HEK293 (cell line): ENCODE measurements at regions not wholly inside any gene's neighbourhood (a gene's known extent, or its start where the extent isn't known, plus 50 kb on each side); places are given as distances from the start of the nearest gene placed in this dataset.

Experiments
- CTCF ChIA-PET: fragments of 350-600 bp; formaldehyde crosslinking; extraction: SDS; loops from one replicate; lab custom pipeline; 2021; ENCODE audit warnings: antibody characterized with exemption; lab: Yijun Ruan, JAX
- POLR2A ChIA-PET: fragments of 300-600 bp; formaldehyde crosslinking; extraction: SDS; loops from one replicate; lab custom pipeline; 2020; ENCODE audit warnings: antibody characterized with exemption, inconsistent platforms; lab: Yijun Ruan, JAX
- H3K27ac ChIP-seq: fragments of 200-500 bp; sonication (Bioruptor generic); 2 replicates; pipeline ENCODE4 v1.5.1; 2014; ENCODE audit warnings: low read depth, low read length, control low read depth, inconsistent platforms; ENCODE audit errors: extremely low read depth
- H3K36me3 ChIP-seq, 2 experiments: fragments of 200-500 bp in 1 of 2; sonication (Bioruptor generic) in 1 of 2; 1 replicate in 1 of 2; 2 replicates in 1 of 2; pipeline ENCODE4 v1.5.1; 2014 to 2017; ENCODE audit warnings: inconsistent platforms in 2 of 2, low read length in 2 of 2; ENCODE audit not compliant: control insufficient read depth in 2 of 2, insufficient read depth in 1 of 2
- H3K4me1 ChIP-seq: fragments of 200-500 bp; sonication (Bioruptor generic); 2 replicates; pipeline ENCODE4 v1.5.1; 2014; ENCODE audit warnings: mild to moderate bottlenecking, low read length, inconsistent platforms; ENCODE audit not compliant: control insufficient read depth, insufficient read depth
- H3K4me3 ChIP-seq: 2 replicates; pipeline ENCODE4 v1.5.1; 2011; ENCODE audit warnings: low read depth, mild to moderate bottlenecking, control low read depth, low read length, moderate library complexity
- H3K9me3 ChIP-seq: fragments of 200-500 bp; sonication (Bioruptor generic); 2 replicates; pipeline ENCODE4 v1.5.1; 2014; ENCODE audit warnings: low read depth, low read length, inconsistent platforms; ENCODE audit not compliant: control insufficient read depth, insufficient read depth
- GLI2 ChIP-seq: fragments of 450-650 bp; formaldehyde crosslinking; IDR thresholded peaks from 2 replicates; pipeline ENCODE4; 2017; ENCODE audit warnings: missing biosample characterization, missing genetic modification characterization, low read depth, borderline replicate concordance
- GLI4 ChIP-seq: fragments of 450-650 bp; formaldehyde crosslinking; IDR thresholded peaks from 2 replicates; pipeline ENCODE4 v1.5.1; 2016; ENCODE audit warnings: missing biosample characterization, missing genetic modification characterization
- KLF9 ChIP-seq: fragments of 450-650 bp; formaldehyde crosslinking; IDR thresholded peaks from 2 replicates; pipeline ENCODE4 v1.5.1; 2016; ENCODE audit warnings: missing biosample characterization, missing genetic modification characterization, low read depth
- PRDM2 ChIP-seq: fragments of 450-650 bp; formaldehyde crosslinking; IDR thresholded peaks from 2 replicates; pipeline ENCODE4 v1.5.1; 2016; ENCODE audit warnings: missing biosample characterization, missing genetic modification characterization, borderline replicate concordance
- SP7 ChIP-seq: fragments of 450-650 bp; formaldehyde crosslinking; IDR thresholded peaks from 2 replicates; pipeline ENCODE4 v1.5.1; 2016; ENCODE audit warnings: missing biosample characterization, missing genetic modification characterization
- ZBTB17 ChIP-seq: fragments of 450-650 bp; formaldehyde crosslinking; IDR thresholded peaks from 2 replicates; pipeline ENCODE4 v1.5.1; 2016; ENCODE audit warnings: missing biosample characterization, missing genetic modification characterization
- ZIC2 ChIP-seq: fragments of 450-650 bp; formaldehyde crosslinking; IDR thresholded peaks from 2 replicates; pipeline ENCODE4 v1.5.1; 2016; ENCODE audit warnings: missing biosample characterization, missing genetic modification characterization
- ZNF10 ChIP-seq: fragments of 450-650 bp; formaldehyde crosslinking; IDR thresholded peaks from 2 replicates; pipeline ENCODE4 v1.5.1; 2017; ENCODE audit warnings: missing biosample characterization, missing genetic modification characterization
- ZNF140 ChIP-seq: fragments of 450-650 bp; formaldehyde crosslinking; IDR thresholded peaks from 2 replicates; pipeline ENCODE4 v1.5.1; 2016; ENCODE audit warnings: missing biosample characterization, missing genetic modification characterization
- ZNF366 ChIP-seq: fragments of 450-650 bp; formaldehyde crosslinking; conservative IDR thresholded peaks from 2 replicates; pipeline ENCODE4 v1.5.1; 2016; ENCODE audit warnings: missing biosample characterization, missing genetic modification characterization
- ZNF48 ChIP-seq: fragments of 450-650 bp; formaldehyde crosslinking; IDR thresholded peaks from 2 replicates; pipeline ENCODE4 v1.5.1; 2016; ENCODE audit warnings: missing biosample characterization, missing genetic modification characterization
- ZNF514 ChIP-seq: fragments of 450-650 bp; formaldehyde crosslinking; IDR thresholded peaks from 2 replicates; pipeline ENCODE4 v1.5.1; 2016; ENCODE audit warnings: missing biosample characterization, missing genetic modification characterization
- ZNF549 ChIP-seq: fragments of 450-650 bp; IDR thresholded peaks from 2 replicates; pipeline ENCODE4 v1.5.1; 2018; ENCODE audit warnings: missing biosample characterization, missing genetic modification characterization, mild to moderate bottlenecking, inconsistent platforms, moderate library complexity
- ZNF561 ChIP-seq: fragments of 450-650 bp; IDR thresholded peaks from 2 replicates; pipeline ENCODE4 v1.5.1; 2018; ENCODE audit warnings: missing biosample characterization, missing genetic modification characterization, borderline replicate concordance
- ZNF692 ChIP-seq: fragments of 450-650 bp; formaldehyde crosslinking; IDR thresholded peaks from 2 replicates; pipeline ENCODE4 v1.5.1; 2016; ENCODE audit warnings: missing biosample characterization, missing genetic modification characterization
- ZNF777 ChIP-seq: fragments of 450-650 bp; formaldehyde crosslinking; IDR thresholded peaks from 2 replicates; pipeline ENCODE4 v1.5.1; 2017; ENCODE audit warnings: missing biosample characterization, missing genetic modification characterization, borderline replicate concordance
- ZNF785 ChIP-seq: fragments of 450-650 bp; formaldehyde crosslinking; IDR thresholded peaks from 2 replicates; pipeline ENCODE4 v1.5.1; 2016; ENCODE audit warnings: missing biosample characterization, missing genetic modification characterization
- ZNF830 ChIP-seq: fragments of 450-650 bp; IDR thresholded peaks from 2 replicates; pipeline ENCODE4 v1.5.0; 2018; ENCODE audit warnings: missing biosample characterization, missing genetic modification characterization, low read depth, mild to moderate bottlenecking, moderate library complexity
- ZNF837 ChIP-seq: fragments of 450-650 bp; formaldehyde crosslinking; IDR thresholded peaks from 2 replicates; pipeline ENCODE4 v1.5.1; 2016; ENCODE audit warnings: missing biosample characterization, missing genetic modification characterization
- ZSCAN18 ChIP-seq: fragments of 450-650 bp; formaldehyde crosslinking; IDR thresholded peaks from 2 replicates; pipeline ENCODE4 v1.5.1; 2016; ENCODE audit warnings: missing biosample characterization, missing genetic modification characterization

- H3K36me3 ChIP-seq = no peaks in the 10 kb centered on the region
- no peak overlapping the region for H3K27ac ChIP-seq
- ChIA-PET POLR2A (no interaction called here), CTCF (no interaction called here)
- H3K9me3 ChIP-seq = no peaks in the 10 kb centered on the region
- H3K4me3 ChIP-seq = no peak overlapping the region
- no peaks in the 10 kb centered on the region for H3K4me1 ChIP-seq
- no peak for TF ChIP-seq ZNF140 (tag by site-specific recombination)
These were observed 365.4 kb upstream of the C16orf82 start for GRCh38 chr16:26701243-26701886.

- no peak for TF ChIP-seq GLI2 (tag by site-specific recombination)
- no peak for TF ChIP-seq GLI4 (tag by site-specific recombination)
- no peak for TF ChIP-seq ZIC2
- no peak for TF ChIP-seq ZNF830 (tag by site-specific recombination)
- TF ChIP-seq ZNF549 = no peak
- no peak for TF ChIP-seq ZNF514 (tag by site-specific recombination)
- TF ChIP-seq ZNF561 (tag by site-specific recombination) = no peak
- no peak for TF ChIP-seq ZNF48
- TF ChIP-seq ZNF10 (tag by site-specific recombination) = no peak
- TF ChIP-seq ZBTB17 (tag by site-specific recombination) = no peak
- no peak for TF ChIP-seq KLF9 (tag by site-specific recombination)
- no peak for TF ChIP-seq ZNF692 (tag by site-specific recombination)
- no peak for TF ChIP-seq SP7 (tag by site-specific recombination)
- TF ChIP-seq PRDM2 = no peak
- no peak for TF ChIP-seq ZNF785
- TF ChIP-seq ZSCAN18 (tag by site-specific recombination) = no peak
- TF ChIP-seq ZNF837 (tag by site-specific recombination) = no peak
- no peak for TF ChIP-seq ZNF366 (tag by site-specific recombination)
- no peak for TF ChIP-seq ZNF777 (tag by site-specific recombination)
- POLR2A ChIA-PET = no interaction called here
- no peaks in the 10 kb centered on the region for H3K4me1 ChIP-seq
These were observed 361.4 kb upstream of the C16orf82 start for GRCh38 chr16:26705346-26705745.

More at GRCh38 chr16:26705346-26705745, 361.4 kb upstream of the C16orf82 start:
- no peak overlapping the region for H3K27ac ChIP-seq
- H3K36me3 ChIP-seq = no peaks in the 10 kb centered on the region
- H3K4me3 ChIP-seq = no peak overlapping the region
- no peaks in the 10 kb centered on the region for H3K9me3 ChIP-seq
- CTCF ChIA-PET = no interaction called here
